GM18519 (cell line): ENCODE measurements at regions not wholly inside any gene's neighbourhood (a gene's known extent, or its start where the extent isn't known, plus 50 kb on each side); places are given as distances from the start of the nearest gene placed in this dataset.
"Not testable (repeated sequence)": the region's sequence is repeated elsewhere in the genome, so short reads cannot be mapped to it uniquely, and the experiment has no call there.

Experiments used
- ATAC-seq: cut with Tn5 transposase; IDR thresholded peaks from one replicate; pipeline ENCODE4 v1.9.1; 2021; ENCODE audit warnings: mild to moderate bottlenecking, moderate library complexity; ENCODE audit not compliant: unreplicated experiment, low FRiP score

DNA sequence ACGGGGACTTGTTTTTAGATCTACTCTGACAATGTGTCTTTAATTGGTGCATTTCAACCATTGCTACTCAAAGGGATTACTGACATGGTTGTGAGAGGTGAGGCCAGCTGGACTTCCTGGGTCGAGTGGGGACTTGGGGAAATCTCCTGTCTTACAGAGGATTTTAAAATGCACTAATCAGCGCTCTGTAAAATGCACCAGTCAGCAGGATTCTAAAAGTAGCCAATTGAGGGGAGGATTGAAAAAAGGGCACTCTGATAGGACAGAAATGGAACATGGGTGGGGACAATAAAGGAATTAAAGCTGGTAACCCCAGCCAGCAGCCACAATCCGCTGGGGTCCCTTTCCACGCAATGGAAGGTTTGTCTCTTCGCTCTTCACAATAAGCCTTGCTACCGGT lies 122.5 kb upstream of the SNRPN start:
- no peak for ATAC-seq

DNA sequence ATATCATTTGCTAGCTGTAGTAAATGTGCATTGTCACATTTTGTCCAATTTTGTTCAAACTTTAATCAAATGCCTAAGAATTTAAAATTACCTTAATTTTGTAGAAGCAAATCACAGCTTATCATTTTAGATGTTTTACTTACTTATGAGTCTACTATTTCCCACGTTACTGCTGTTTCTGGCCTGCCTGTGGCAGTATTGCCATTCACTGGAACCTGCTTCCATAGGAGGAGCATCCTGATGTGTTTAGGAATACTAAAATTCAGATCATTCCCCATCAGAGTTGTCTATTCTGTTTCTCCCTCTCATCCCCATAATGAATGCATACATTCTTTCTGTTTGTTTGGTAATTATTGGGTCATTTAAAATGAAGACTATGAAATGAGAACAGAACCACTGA lies 119.5 kb upstream of the SNRPN start:
- ATAC-seq: no peak

DNA sequence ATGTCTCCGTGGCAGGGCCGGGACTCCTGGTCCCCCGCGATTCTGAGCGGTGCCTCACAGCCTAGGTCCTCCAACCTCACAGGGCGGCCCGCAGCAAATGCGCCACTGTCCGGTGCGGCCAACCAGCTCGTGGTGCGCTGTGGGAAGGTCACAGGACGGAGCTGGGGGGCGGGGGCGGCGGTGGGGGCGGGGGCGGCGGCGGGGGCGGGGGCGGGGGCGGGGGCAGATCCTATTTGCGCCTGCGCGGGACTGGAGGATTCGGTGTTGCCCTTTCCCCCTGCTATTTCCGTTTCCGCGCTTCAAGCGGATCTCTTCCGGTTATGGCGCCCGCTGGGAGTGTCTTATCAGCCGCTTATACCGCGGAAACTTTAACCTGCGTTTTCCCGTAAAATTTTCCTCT lies 106.7 kb upstream of the SNRPN start:
- no peak for ATAC-seq

DNA sequence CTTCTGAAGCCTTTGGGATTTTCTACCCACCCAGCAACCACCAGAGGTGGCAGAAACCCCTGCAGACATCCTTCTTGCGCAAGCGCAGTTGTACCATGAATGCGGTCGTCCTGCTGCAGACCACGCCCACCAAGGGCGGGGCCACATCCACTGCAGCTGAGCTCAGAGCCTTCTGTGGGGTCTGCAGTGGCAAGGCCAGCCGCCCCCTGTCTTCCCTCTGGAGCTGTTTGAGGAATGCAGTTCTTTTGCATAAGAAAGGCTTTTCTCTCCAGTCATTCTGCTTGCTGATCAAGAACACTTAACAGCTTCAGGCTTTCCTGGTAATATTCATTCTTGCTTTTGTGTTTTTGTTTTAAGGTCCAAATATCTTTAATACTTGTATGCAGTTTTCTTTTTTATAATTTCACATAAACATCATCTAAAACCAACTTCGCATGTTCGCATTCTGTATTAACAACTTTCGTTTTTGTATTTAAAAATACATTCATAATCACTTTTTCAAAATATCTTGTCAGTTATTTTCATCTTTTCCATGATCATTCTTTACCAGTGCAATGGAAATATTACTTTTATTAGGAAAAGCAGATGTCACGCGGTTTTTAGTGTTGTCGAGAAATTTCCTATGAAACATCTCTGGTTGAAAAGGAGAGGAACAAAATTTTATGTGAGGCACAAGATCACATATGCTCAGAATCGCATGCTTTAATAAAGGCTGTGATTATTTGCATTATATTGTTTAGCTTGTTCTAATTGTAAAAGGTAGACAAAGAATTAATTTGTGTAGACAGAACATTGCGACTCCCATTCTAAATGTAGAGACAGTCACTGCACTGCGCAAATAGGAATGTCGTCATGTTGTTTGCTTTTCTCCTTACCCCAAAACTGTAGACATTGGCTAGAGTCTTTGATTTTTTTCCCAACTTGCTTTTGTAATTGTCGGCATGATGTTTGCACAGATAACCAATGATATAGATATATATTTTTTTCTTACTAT lies 98.1 kb upstream of the SNRPN start:
- ATAC-seq: no peak

DNA sequence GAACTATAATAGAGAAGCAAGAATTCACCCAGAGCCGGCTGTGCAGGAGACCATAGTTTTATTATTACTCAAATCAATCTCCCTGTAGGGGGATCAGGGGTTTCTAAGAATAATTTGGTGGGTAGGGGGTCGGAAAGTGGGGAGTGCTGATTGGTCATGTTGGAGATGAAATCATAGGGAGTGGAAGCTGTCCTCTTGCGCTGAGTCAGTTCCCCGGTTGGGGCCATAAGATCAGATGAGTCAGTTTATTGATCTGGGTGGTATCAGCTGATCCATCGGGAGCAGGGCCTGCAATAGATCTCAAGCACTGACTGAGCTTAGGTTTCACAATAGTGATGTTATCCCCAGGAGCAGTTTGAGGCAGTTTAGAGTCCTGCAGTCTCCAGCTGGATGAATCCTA lies 97.0 kb upstream of the SNRPN start:
- no peak for ATAC-seq

DNA sequence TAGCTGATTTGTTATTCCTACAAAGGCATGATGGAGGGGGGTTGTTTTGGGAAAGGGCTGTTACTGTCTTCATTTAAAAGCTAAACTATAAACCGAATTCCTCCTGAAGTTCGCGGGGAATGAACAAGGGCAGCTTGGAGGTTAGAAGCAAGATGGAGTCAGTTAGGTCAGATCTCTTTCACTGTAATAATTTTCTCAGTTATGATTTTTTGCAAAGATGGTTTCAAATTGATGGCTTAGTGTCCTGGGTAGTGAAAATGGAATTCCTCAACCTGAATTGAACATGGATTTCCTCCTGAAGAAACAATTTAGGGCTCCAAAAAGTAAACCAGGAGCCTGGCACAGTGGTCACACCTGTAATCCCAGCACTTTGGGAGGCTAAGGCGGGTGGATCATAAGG lies 96.6 kb upstream of the SNRPN start:
- ATAC-seq: not testable (repeated sequence)

DNA sequence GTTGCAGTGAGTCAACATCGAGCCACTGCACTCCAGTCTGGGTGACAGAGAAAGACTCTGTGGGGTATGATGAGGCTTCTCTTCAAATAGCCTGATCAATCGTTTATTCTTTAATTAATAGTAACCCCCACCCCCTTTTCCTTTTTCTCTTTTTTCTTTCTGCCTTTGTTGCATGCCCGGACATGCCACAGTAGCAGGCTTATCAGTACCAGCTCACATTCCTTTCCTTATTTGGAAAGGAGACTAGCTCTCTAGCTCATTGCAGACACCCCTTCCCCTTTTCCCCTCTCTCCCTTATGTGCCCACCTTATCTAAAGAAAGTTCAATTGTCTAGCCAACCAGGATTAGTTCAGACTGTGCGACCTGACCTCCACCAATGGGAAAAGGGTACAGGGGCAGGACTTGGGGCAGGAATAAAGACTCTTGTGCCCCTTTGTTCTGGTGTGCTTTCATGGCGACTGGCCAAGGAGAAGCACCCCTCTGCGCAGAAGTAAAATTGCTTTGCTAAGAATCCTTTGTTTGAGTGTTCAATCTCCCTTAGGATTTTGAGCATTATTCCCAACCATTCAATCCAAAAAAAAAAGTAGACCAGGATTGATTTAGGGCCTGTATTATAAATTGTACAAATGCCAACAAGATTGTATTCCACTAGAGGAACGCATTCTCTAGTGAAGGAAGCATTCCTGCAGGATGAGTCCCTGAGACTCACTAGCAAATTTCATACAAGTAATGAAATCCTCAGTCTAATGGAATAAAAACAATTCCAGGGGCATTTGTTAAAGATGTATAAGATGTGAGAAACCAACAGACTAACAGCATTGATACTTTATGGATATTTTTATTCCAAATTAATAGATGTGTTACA lies 95.8 kb upstream of the SNRPN start:
- ATAC-seq: no peak

DNA sequence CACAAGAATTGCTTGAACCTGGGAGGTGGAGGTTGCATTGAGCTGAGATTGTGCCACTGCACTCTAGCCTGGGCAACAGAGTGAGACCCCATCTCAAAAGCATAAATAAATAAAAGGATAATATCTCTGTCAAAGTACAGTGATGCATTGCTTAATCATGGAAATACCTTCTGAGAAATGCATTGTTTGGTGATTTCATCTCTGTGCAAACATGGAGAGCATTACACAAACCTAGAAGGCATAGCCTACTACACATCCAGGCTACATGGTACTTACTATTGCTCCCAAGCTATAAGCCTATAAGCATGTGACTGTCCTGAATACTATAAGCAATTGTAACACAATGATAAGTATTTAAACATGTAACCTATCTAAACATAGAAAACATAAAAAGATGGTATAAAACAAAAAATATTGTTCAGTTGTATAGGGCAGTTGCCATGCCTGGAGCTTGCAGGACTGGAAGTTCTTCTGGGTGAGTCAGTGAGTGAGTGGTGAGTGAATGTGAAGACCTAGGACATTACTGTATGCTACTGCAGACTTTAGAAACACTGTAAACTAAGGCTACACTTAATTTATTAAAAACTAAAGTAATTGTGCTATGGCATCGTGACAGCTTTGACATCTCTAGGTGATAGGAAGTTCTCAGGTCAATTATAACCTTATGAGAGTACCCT lies 93.6 kb upstream of the SNRPN start:
- no peak for ATAC-seq

DNA sequence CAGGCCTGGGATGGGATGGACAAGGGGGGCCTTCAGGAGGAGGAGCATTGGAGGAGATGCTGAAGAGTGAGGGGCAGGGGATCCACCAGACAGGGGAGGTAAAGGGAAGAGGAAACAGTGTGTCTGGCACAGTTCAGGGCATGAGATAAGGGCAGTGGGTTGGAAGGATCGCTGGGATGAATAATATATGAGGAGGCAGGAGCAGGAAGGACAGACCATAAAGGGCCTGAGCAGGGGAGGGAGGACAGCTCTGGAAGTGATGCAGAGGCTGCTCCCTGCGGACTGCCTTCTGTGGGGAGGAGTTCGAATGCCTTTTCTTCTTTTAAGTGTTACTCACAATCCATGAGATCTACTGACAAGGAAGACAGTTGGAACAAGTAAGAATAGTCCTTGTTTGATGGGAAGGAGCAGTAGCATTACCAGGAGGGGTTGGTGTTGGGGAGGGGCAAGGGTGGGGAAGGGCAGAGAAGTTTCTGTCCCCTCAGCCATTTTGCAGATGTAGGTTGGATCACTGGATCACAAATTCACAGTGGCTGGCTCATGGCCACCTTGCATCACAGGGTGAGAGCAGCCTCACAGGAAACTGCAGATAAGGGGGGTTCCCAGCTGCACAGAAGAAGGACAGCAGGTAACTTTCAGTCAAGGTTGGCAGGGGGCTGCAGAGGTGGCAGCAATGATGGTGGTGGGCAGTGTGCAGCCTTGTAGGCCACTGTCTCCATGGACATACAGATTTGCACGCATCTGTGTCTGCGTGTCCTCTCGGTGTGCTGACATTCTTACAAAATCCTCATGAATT lies 91.9 kb upstream of the SNRPN start:
- no peak for ATAC-seq

DNA sequence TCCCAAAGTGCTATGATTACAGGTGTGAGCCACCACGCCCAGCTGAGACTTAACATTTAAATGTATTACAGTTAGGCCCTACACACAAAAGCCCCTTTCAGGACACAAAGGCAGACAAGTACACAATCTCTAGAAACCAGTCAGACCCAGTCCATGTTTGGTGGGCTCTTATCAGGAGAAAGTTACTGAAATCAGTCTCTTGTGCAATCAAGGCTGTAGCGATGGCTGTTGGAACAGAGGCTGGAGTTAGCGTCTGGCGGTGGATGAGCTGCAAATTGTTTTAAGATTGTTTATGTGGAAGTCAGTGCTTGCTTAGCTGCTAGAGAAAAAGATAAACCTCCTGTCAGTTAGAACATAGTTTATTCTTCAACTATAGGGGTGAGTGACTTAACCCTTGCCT lies 89.5 kb upstream of the SNRPN start:
- no peak for ATAC-seq

DNA sequence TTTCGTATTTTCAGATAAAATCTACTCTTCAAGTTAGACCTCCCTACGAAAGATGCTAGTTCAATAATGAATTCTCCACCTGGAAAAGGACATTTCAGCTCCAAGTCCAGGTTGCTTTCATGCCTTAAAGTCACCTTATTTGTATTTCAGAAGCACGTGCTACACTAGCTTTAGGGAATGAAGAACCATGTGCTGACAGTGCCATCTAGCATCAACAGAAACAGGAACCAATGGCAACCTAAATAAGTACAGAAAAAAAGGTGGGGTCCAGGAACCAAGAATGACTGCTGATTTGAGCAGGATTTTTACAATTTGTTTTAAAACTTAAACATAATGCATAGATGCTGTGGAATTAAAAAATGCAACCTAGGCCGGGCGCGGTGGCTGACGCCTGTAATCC lies 77.6 kb upstream of the SNRPN start:
- no peak for ATAC-seq

DNA sequence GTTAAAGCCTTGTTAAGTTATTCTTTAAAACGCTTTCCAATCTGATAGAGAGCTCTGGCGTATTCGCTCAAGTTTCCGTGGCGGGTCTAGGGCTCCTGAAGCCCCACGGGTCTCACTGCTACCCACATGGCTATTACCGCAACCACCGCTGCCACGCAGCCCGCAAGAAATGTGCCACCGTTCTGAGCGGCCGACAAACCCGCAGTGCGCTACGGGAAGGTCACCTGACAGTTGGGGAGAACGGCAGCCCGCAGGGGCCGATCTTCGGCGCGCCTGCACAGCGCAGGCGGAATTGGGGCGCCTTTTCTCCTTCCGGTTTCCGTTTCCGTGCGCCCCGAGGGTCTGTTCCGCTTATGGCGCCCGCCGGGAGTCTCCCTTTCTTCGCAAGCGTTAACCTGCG lies 76.6 kb upstream of the SNRPN start:
- ATAC-seq: no peak

DNA sequence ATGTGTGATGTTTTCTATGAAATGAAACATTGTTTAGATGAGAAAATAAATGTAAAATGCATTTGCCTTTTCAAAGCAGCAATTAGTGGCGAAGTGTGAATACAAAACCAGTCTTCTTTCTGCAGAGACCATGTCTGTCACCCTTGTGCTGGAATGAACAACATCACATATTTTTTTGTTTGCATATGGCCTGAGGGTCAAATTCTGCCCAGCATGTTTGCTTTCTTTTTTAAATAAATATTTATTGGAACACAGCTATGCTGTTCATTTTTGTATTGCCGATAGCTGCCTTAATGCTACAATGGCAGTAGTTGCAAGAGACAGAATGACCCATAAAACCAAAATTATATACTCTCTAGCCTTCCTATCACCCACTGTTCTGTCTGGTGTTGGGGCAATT lies 75.3 kb upstream of the SNRPN start:
- no peak for ATAC-seq

DNA sequence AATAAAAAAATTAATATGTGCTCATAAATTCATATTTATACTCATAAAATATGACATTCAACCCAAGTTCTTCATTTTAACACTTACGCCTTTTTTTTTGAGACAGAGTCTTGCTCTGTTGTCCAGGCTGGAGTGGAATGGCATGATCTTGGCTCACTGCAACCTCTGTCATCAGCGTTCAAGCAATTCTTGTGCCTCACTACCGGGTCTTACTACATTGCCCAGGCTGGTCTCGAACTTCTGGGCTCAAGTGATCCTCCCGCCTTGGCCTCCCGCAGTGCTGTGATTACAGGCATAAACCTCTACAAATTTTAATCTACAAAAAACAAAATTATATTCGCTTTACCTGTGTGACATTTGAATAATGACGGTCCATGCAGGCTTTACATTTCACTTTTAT lies 74.1 kb upstream of the SNRPN start:
- ATAC-seq: no peak

DNA sequence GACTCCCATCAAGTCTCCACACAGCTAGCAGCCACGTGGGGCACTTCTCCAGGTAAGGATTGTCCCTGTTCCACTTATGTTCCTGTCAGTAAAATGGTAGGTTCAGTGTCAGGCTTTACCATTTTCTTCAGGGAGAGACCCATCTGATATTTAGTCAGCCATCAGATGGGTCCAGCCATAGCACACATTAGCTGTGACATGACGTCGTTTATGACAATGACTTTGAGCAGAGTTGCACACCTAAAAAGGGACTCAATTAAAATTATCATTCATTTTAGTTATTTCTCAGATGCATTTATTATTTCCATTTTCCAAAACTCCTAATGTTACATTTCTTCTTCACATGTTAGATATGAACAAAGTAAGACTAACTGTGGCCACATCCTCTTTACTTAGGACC lies 68.2 kb upstream of the SNRPN start:
- ATAC-seq: no peak

DNA sequence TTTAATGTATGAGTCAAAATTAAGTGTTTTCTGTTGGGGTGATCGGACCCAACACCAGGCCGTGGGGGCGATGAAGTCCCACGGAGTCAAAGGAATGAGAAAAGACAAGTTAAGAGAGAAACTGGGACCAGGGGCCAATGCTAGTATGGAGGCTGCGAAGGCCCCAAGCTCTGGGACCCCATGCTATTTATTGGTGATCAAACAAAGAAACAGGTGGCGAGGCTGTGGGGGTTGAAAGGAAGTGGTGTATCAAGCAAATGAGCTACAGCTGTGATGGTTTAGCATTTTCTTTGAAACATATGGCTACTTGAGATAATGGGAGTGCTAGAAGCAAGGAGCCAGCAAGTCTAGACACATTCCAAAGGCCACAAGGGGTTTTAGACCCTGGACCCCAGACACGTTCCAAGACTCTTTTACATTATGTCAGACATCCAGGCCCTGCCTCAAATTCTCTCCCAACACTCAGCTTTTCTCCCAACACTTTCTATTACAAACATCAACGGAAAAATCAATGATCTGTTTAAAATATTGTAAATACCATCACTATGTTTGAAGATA lies 56.0 kb upstream of the SNRPN start:
- ATAC-seq: no peak

DNA sequence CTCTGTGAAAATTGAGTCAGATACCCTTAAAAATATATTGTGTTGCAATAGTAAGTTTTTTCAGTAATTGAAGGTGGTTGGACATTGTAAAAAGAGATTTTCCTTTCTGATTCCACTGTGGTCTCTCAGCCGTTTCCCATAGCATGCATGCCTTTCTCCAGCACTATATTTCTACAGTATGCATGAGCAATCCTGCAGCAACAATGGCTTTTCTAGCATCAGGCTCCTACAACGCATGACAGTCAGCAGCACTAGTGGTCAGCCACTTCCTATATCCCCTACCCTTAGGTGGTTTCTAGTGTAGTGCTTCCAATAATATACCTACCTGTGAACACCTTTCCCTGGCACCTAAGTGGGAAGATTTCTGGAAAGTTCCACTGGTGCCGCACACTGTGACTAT lies 55.4 kb upstream of the SNRPN start:
- ATAC-seq: no peak

DNA sequence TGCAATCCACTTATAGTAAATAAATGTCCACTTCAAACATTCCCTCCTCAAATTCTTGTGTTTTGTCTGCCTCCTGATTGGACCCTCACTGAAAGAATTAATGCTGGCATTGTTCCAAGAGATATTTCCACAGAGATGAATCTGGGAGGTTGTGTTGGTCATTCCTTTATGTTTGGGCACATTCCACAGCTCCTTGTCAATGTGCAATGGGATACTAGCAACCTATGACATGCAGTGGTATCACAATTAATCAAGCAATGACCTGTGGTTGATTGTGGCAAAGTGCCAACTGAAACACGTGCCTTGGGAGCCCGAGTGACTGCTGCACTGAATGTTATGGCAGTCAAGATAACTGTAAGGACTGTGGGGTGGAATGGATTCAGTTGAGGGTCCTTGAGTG lies 55.0 kb upstream of the SNRPN start:
- ATAC-seq: no peak

DNA sequence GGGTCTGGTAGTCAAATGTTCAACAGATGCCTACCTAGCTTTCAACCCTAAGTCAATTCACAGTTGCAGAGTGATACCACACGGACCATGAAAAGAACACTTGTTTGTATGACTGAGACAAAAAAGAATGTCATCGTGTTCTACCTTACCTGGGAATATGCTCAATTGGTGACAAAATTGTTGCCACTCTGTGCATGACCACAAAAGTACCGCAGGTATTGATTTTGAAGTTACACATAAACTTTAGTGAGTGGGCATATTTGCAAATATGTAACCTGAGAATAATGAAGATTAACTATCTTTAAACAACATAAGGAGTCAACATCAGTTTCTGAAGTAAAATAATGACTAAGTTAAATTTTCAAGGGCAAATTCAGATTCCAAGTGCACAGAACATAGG lies 53.4 kb upstream of the SNRPN start:
- no peak for ATAC-seq
